ENCODE measurements at regions not wholly inside any gene's neighbourhood (a gene's known extent, or its start where the extent isn't known, plus 50 kb on each side); places are given as distances from the start of the nearest gene placed in this dataset.

- DNase-seq (ENCODE audit: extremely low read depth, low read depth) = no peak
- H3K4me3 ChIP-seq (replicated peaks; ENCODE audit: low read depth, low read length) = no peak overlapping the region
- no peak for TF ChIP-seq CTCF (IDR thresholded peaks at IDR 0.05; ENCODE audit: low read depth, low read length, missing control alignments)
Observed at GRCh38 chr10:33497338-33497737, 162.9 kb upstream of the NRP1 start.

- no peak overlapping the region for H3K4me3 ChIP-seq (replicated peaks; ENCODE audit: low read depth, low read length)
- TF ChIP-seq CTCF (IDR thresholded peaks at IDR 0.05; ENCODE audit: low read depth, low read length, missing control alignments) = no peak
- DNase-seq (ENCODE audit: extremely low read depth, low read depth) = no peak
Observed at GRCh38 chr10:33496096-33496495, 161.6 kb upstream of the NRP1 start.

- no peak for TF ChIP-seq CTCF (IDR thresholded peaks at IDR 0.05; ENCODE audit: low read depth, low read length, missing control alignments)
- DNase-seq (ENCODE audit: extremely low read depth, low read depth) = no peak
- no peak overlapping the region for H3K4me3 ChIP-seq (replicated peaks; ENCODE audit: low read depth, low read length)
Observed at GRCh38 chr10:33494694-33495265, 160.3 kb upstream of the NRP1 start.

GRCh38 chr10:33493978-33494377, 159.5 kb upstream of the NRP1 start:
- no peak for TF ChIP-seq CTCF (IDR thresholded peaks at IDR 0.05; ENCODE audit: low read depth, low read length, missing control alignments)
- H3K4me3 ChIP-seq (replicated peaks; ENCODE audit: low read depth, low read length) = no peak overlapping the region
- DNase-seq (ENCODE audit: extremely low read depth, low read depth) = no peak

- no peak overlapping the region for H3K4me3 ChIP-seq (replicated peaks; ENCODE audit: low read depth, low read length)
- no peak for TF ChIP-seq CTCF (IDR thresholded peaks at IDR 0.05; ENCODE audit: low read depth, low read length, missing control alignments)
- DNase-seq (ENCODE audit: extremely low read depth, low read depth) = no peak
Observed at GRCh38 chr10:33493497-33493896, 159.0 kb upstream of the NRP1 start.

- no peak for DNase-seq (ENCODE audit: extremely low read depth, low read depth)
- H3K4me3 ChIP-seq (replicated peaks; ENCODE audit: low read depth, low read length) = no peak overlapping the region
- no peak for TF ChIP-seq CTCF (IDR thresholded peaks at IDR 0.05; ENCODE audit: low read depth, low read length, missing control alignments)
Observed at GRCh38 chr10:33492701-33493345, 158.4 kb upstream of the NRP1 start.
